ENCODE measurements at regions not wholly inside any gene's neighbourhood (a gene's known extent, or its start where the extent isn't known, plus 50 kb on each side); places are given as distances from the start of the nearest gene placed in this dataset.

DNA sequence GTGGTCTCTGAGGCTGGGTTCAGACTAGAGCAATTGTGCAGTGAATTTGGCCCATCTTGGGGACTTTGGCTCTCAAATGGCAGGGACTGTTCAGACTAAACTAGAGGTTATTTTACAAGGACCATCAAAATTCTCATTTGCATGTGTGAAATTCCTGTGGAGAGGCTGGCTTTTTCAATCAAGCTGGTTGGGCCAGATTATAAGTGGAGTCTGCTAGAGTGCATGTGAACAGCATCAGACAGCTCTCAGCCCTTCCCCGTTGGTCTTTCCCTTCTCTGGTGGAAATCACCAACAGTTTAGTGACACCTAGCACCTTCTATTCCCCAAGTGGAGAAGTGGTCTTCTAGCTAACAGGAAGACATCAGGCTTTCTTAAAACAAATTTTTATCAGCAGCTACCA is 301.3 kb downstream of the CWC27 start:
- TF ChIP-seq FOSL1 (IDR thresholded peaks at IDR 0.05; ENCODE audit: insufficient read depth, low read depth, low read length) (no peak), EP300 (IDR thresholded peaks at IDR 0.05; ENCODE audit: borderline replicate concordance in 1 of 2, low read depth in 2 of 2, low read length in 2 of 2) (no peak), EZH2 (IDR thresholded peaks at IDR 0.05; ENCODE audit: low read depth, low read length, severe bottlenecking) (no peak), CTCF (IDR thresholded peaks at IDR 0.05; ENCODE audit: control extremely low read depth in 1 of 3, insufficient read depth in 1 of 3, low read depth in 1 of 3, low read length in 3 of 3) (no peak), E2F6 (IDR thresholded peaks at IDR 0.05) (no peak), PHF8 (conservative IDR thresholded peaks at IDR 0.05; ENCODE audit: low read depth, low read length) (no peak), MAX (IDR thresholded peaks at IDR 0.05) (no peak), CREB1 (IDR thresholded peaks at IDR 0.05) (no peak), YY1 (IDR thresholded peaks at IDR 0.05; ENCODE audit: low read depth, low read length) (no peak), CHD1 (IDR thresholded peaks at IDR 0.05; ENCODE audit: low read depth, low read length) (no peak)

Data from H1 (cell line).